ENCODE measurements at regions not wholly inside any gene's neighbourhood (a gene's known extent, or its start where the extent isn't known, plus 50 kb on each side); places are given as distances from the start of the nearest gene placed in this dataset.

DNA sequence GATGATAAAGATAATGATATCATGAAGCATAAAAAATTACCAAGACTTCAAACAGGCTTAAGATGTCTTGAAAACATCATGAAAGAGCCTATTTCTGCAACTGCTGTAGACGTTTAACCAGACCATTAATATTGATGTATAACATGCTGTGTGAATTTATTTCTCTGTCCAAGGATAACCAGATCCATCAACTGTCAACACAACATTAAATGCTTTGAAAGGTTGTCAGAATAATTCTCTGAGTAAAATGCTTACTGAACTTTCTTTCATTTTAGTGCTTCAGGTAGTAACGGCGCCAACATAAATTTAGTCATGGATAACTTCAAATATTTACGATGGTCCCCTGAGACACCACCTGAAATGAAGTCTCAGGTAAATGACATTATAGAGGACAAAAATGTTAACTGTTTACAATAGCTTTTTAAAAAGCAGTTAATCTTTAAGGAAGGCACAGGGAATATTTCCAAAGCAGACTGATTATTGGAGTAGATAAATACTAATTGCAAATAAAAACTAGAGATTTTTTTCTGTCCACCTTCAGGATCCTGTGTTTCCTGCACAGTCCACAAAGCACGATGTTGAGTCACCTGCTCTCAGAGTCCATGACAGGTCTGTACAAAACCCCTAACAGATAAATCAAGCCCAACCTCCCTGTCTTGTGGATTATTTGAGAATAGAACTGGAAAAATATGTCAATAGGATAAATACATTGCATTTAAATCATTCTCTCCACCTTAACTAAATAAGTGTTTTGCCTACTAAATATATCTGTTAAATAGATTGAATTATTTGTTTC is 1213.2 kb downstream of the XPNPEP1 start:
- Histone ChIP-seq H3K4me3 (ENCODE audit: low read length) (no peak overlapping the region), H2AFZ (ENCODE audit: low read length) (no peak overlapping the region), H3K9me2 (replicated peaks; ENCODE audit: low read length) (no peaks in the 10 kb centered on the region), H4K20me1 (ENCODE audit: low read length) (no peaks in the 10 kb centered on the region), H3K27ac (ENCODE audit: low read length) (no peak overlapping the region), H3K9me3 (ENCODE audit: low read length) (no peaks in the 10 kb centered on the region), H3K4me1 (ENCODE audit: insufficient read depth, low read length) (no peaks in the 10 kb centered on the region), H3K9ac (ENCODE audit: low read length) (no peak overlapping the region), H3K79me2 (ENCODE audit: low read length) (no peaks in the 10 kb centered on the region), H3K36me3 (ENCODE audit: low read depth, low read length) (no peaks in the 10 kb centered on the region), H3F3A (ENCODE audit: low read length, unreplicated experiment) (no peaks in the 10 kb centered on the region), H3K27me3 (ENCODE audit: low read length) (no peaks in the 10 kb centered on the region), H3K4me2 (ENCODE audit: low read length) (no peak overlapping the region)
- no TSS peak for BruUV-seq (replicated peaks)
- TF ChIP-seq EZH2phosphoT487 (IDR thresholded peaks at IDR 0.05; ENCODE audit: borderline replicate concordance, low read length) (no peak), EZH2 (IDR thresholded peaks at IDR 0.05; ENCODE audit: low read length, unreplicated experiment) (no peak)
- TF ChIP-seq, protein P1, sequence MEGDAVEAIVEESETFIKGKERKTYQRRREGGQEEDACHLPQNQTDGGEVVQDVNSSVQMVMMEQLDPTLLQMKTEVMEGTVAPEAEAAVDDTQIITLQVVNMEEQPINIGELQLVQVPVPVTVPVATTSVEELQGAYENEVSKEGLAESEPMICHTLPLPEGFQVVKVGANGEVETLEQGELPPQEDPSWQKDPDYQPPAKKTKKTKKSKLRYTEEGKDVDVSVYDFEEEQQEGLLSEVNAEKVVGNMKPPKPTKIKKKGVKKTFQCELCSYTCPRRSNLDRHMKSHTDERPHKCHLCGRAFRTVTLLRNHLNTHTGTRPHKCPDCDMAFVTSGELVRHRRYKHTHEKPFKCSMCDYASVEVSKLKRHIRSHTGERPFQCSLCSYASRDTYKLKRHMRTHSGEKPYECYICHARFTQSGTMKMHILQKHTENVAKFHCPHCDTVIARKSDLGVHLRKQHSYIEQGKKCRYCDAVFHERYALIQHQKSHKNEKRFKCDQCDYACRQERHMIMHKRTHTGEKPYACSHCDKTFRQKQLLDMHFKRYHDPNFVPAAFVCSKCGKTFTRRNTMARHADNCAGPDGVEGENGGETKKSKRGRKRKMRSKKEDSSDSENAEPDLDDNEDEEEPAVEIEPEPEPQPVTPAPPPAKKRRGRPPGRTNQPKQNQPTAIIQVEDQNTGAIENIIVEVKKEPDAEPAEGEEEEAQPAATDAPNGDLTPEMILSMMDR (conservative IDR thresholded peaks at IDR 0.05; ENCODE audit: low read depth, low read length), result no peak
- DNase-seq (no peak), ATAC-seq (no peak)
- ChIA-PET POLR2A (ENCODE audit: unreplicated experiment) (no interaction called here), CTCF (no interaction called here)
- intact Hi-C loops (cut with micrococcal nuclease), result no loop called here

DNA sequence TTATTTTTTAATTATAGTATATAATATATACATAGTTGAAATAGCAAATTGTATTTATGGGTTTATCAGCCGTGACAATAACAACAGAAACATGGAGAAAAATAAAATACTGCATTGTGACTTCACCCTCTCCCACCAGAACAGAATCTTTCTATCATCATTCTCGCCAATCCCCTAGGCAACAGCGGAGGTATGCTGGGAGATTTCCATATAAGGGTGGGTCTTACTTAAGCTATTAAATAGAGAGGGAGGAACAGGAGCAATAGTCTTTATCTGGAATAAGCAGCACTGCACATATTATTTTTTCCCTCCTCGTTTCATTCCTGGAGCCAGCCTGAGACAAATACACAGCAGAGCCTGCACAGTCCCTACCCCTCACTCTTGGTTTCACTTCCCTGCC is 1214.9 kb downstream of the XPNPEP1 start:
- no peak overlapping the region for H3K27ac ChIP-seq (ENCODE audit: low read length)
- H3K27me3 ChIP-seq (ENCODE audit: low read length), result no peaks in the 10 kb centered on the region
- H4K20me1 ChIP-seq (ENCODE audit: low read length), result no peaks in the 10 kb centered on the region
- H3K4me2 ChIP-seq (ENCODE audit: low read length), result no peak overlapping the region
- no peaks in the 10 kb centered on the region for H3F3A ChIP-seq (ENCODE audit: low read length, unreplicated experiment)
- no peak overlapping the region for H3K9ac ChIP-seq (ENCODE audit: low read length)
- DNase-seq (no peak), ATAC-seq (no peak)
- H2AFZ ChIP-seq (ENCODE audit: low read length), result no peak overlapping the region
- CTCF ChIA-PET, result no interaction called here
- no TSS peak for BruUV-seq (replicated peaks)
- intact Hi-C loops (cut with micrococcal nuclease), result no loop called here
- POLR2A ChIA-PET (ENCODE audit: unreplicated experiment), result no interaction called here
- no peaks in the 10 kb centered on the region for H3K9me2 ChIP-seq (replicated peaks; ENCODE audit: low read length)
- H3K4me1 ChIP-seq (ENCODE audit: insufficient read depth, low read length), result no peaks in the 10 kb centered on the region
- H3K79me2 ChIP-seq (ENCODE audit: low read length), result no peaks in the 10 kb centered on the region
- TF ChIP-seq, protein P1 (conservative IDR thresholded peaks at IDR 0.05; ENCODE audit: low read depth, low read length), result no peak
- TF ChIP-seq EZH2 (IDR thresholded peaks at IDR 0.05; ENCODE audit: low read length, unreplicated experiment) (no peak), EZH2phosphoT487 (IDR thresholded peaks at IDR 0.05; ENCODE audit: borderline replicate concordance, low read length) (no peak)
- H3K9me3 ChIP-seq (ENCODE audit: low read length), result no peaks in the 10 kb centered on the region
- no peaks in the 10 kb centered on the region for H3K36me3 ChIP-seq (ENCODE audit: low read depth, low read length)
- no peak overlapping the region for H3K4me3 ChIP-seq (ENCODE audit: low read length)

DNA sequence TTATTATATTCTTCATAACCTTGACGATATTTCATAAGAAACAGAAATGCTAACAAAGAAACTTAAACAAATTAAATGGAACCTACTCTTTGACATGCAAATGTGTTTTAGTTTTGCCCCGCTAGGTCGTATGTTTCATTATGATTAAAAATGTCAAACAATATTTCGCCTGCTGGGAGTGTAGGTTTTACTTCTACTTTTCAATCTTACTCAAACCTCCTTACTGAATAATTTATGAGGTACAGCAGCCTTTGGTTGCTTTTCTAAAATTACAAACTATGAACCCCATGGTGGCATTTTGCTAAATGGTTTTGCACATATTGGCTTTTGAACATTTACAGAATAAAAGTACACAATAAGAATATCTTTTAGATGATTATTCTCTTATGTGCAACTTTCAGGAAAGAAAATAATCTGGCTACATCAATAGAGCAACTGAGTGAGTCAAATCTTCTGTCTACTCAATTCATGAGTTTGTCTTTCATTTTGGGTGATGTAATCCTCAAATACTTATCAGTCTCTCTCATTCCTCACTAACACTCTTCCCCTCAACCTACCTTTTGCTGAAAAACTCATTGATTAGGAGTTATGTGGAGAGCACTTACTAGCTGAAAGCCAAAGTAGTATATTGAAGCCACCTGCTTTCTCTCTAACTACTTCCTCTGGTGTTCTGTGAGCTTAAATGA is 1226.4 kb downstream of the XPNPEP1 start:
- no peaks in the 10 kb centered on the region for H3F3A ChIP-seq (ENCODE audit: low read length, unreplicated experiment)
- no peak for DNase-seq
- H3K9ac ChIP-seq (ENCODE audit: low read length), result no peak overlapping the region
- no peaks in the 10 kb centered on the region for H3K27me3 ChIP-seq (ENCODE audit: low read length)
- no peak overlapping the region for H3K4me2 ChIP-seq (ENCODE audit: low read length)
- H3K79me2 ChIP-seq (ENCODE audit: low read length), result no peaks in the 10 kb centered on the region
- intact Hi-C loops (cut with micrococcal nuclease), result no loop called here
- ChIA-PET POLR2A (ENCODE audit: unreplicated experiment) (no interaction called here), CTCF (no interaction called here)
- no peak for ATAC-seq
- no peaks in the 10 kb centered on the region for H3K9me2 ChIP-seq (replicated peaks; ENCODE audit: low read length)
- no peak overlapping the region for H3K4me3 ChIP-seq (ENCODE audit: low read length)
- no peaks in the 10 kb centered on the region for H3K4me1 ChIP-seq (ENCODE audit: insufficient read depth, low read length)
- BruUV-seq (replicated peaks), result no TSS peak
- TF ChIP-seq EZH2 (IDR thresholded peaks at IDR 0.05; ENCODE audit: low read length, unreplicated experiment) (no peak), EZH2phosphoT487 (IDR thresholded peaks at IDR 0.05; ENCODE audit: borderline replicate concordance, low read length) (no peak)
- TF ChIP-seq, protein P1 (conservative IDR thresholded peaks at IDR 0.05; ENCODE audit: low read depth, low read length), result no peak
- H3K27ac ChIP-seq (ENCODE audit: low read length), result no peak overlapping the region
- H3K9me3 ChIP-seq (ENCODE audit: low read length), result no peaks in the 10 kb centered on the region
- no peak overlapping the region for H2AFZ ChIP-seq (ENCODE audit: low read length)
- H3K36me3 ChIP-seq (ENCODE audit: low read depth, low read length), result no peaks in the 10 kb centered on the region
- H4K20me1 ChIP-seq (ENCODE audit: low read length), result no peaks in the 10 kb centered on the region
